Right lung (tissue), 2 donors: ENCODE measurements at regions not wholly inside any gene's neighbourhood (a gene's known extent, or its start where the extent isn't known, plus 50 kb on each side); places are given as distances from the start of the nearest gene placed in this dataset.
"Not testable (repeated sequence)": the region's sequence is repeated elsewhere in the genome, so short reads cannot be mapped to it uniquely, and the experiment has no call there.

Experiments
- DNase-seq, 2 donors: peaks; one replicate each; pipeline ENCODE4 v3.0.0-alpha.2; 2013

- DNase-seq = no peak
These were observed 983.0 kb upstream of the SLC39A10 start for GRCh38 chr2:194674043-194674442.

- DNase-seq = no peak
These were observed 984.0 kb upstream of the SLC39A10 start for GRCh38 chr2:194672994-194673393.

DNA sequence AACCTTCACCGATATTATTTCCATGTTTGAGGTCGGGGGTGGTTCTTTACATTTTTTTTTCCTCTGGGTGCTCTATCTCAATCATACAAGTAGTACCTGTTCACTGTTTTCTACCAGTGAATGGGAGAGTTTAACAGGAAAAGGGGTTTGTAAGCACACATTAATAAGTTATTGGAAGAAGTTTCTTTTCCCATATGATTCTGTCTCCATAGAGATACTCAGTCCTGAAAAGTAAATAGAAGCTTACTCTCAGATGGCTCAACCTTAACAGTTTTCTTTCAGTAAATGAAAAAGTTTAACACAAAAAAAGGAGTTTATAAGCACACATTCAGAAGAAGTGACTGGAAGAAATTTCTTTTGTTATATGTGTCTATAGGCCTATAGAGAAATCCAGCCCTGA lies 995.6 kb upstream of the SLC39A10 start:
- DNase-seq = no peak

GRCh38 chr2:194639057-194639456 lies 1018.0 kb upstream of the SLC39A10 start:
- not testable (repeated sequence) for DNase-seq

DNA sequence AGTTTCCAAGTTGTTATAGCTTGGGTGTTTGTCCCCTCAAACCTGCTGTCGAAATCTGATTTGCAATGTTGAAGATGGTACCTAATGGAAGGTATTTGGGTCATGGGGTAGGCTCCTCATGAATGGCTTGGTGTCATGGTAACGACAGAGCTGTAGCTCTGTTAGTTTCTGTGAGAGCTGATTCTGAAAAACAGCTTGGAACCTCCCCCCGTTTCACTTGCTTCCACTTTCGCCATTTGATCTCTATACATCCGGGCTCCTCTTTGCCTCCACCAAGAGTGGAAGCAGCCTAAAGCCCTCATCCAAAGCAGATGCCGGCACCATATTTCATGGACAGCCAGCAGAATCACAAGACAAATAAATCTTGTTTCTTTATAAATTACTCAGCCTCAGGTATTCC lies 1035.1 kb upstream of the SLC39A10 start:
- DNase-seq = no peak

DNA sequence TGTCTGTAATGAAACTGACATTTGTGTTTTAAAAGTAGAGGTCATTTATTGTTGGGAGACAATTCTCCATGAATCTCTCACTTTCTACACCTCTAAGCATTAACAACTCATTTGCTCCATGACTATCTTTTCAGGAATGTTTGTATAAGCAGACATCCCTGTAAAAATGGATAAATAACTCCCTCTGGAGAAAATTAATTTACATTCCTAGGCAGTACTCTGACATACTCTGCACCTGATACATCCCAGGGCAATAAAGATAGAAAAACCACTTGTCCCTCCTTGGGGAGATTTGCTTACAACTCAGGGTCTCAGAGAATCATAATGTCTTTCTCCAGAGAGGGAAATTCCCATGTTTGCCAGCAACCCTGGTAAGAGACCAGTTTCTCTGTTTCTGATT lies 1037.7 kb upstream of the SLC39A10 start:
- no peak for DNase-seq

DNA sequence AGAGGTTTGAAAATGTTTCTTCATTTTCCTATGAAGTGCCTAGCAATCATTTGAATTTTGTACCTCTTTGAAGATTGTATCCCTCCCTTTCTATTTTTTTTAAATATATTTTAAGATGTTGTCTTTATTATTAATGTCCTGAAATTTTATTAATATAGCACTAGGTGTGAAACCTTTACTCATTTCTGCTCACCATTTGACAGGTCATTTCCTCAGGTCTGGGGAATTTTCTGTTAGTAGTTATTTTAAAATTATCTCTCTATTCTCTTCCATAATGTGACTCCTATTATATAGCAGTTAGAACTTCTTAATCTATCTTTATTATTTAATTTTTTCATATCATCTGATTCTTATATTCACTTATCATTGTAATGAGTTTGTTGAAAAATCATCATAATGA lies 1038.6 kb upstream of the SLC39A10 start:
- no peak for DNase-seq

- DNase-seq = no peak
These were observed 1040.7 kb upstream of the SLC39A10 start for GRCh38 chr2:194616334-194616733.

GRCh38 chr2:194610297-194610696 lies 1046.7 kb upstream of the SLC39A10 start:
- DNase-seq = no peak

DNA sequence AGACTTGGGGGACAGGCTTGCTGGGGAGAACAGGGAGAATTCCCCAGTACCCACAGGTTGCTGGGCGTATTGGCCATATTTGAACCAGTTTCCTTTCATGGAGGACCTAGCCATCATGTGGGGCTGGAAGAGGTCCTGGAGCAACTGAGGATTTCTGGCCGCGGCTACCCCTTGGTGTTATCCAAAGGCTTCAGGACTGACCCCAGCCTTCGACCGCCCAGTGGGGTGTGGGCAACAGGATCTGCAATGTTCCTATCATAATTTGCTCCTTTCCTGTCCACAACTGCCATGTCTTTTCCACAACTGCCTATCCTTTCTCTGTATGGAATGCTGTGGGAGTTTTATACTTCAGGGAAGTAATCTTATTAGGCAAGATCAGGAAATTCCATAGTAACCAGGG lies 1053.6 kb upstream of the SLC39A10 start:
- no peak for DNase-seq

DNA sequence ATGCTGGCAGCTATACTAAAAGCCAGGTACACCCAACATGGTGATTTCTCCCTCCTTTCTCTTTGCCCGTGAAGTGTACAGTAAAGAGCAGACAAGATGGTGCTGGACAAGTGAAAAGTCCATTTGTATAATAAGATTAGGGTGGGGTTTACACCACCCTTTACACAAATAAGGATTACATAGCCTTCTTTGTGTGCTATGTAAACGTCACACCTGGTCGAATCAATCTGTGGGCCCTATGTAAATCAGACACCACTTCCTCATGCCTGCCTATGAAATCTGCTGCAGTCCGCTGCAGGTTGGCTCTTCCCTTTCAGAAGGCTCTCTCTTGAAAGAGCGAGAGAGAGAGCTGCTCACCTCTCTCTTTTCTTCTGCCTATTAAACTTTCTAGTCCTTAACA lies 1054.3 kb upstream of the SLC39A10 start:
- DNase-seq = no peak

DNA sequence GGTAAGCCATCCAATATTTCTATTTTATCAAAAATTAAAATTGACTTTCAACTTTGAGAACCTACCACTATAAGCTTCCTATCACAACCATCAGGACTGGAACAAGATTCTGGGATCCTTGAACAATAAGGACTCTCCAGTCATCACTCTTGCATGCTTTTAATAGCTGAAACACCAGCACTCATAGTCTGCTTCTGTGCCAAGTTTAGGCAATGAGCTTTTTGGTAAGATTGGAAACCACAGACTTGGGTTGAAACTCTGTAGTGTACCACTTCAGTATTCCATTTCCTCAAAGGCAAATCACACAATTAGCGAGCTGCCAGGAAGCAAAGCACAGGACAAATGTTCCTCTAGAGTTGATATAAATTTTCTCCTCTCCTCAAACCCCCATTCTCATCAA lies 1065.8 kb upstream of the SLC39A10 start:
- no peak for DNase-seq

DNA sequence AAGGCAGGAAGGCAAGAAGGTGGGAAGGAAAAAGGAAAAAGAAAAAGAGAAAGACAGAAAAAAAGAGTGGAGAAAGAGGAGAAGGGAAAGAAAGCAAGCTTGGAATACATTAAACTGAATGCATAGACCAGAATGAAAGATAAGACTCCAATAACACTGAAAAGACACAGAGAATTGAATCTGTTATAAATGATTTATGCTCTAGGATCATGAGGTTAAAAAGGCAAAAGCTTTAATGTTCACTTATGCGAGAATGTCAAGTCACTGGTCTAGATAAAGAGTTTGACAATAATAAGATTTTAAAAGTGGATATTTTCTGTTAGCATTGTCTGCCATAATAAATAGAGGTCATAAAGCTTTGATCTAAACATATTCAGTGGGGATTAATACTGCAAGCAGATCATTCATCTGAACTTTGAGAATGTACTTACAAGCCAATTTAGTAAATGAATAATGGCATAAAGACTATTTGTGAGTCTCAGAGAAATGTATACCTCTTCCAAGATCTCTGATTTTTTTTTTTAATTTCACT lies 1069.2 kb upstream of the SLC39A10 start:
- DNase-seq = no peak

- DNase-seq = no peak
These were observed 1089.4 kb upstream of the SLC39A10 start for GRCh38 chr2:194567661-194568017.

DNA sequence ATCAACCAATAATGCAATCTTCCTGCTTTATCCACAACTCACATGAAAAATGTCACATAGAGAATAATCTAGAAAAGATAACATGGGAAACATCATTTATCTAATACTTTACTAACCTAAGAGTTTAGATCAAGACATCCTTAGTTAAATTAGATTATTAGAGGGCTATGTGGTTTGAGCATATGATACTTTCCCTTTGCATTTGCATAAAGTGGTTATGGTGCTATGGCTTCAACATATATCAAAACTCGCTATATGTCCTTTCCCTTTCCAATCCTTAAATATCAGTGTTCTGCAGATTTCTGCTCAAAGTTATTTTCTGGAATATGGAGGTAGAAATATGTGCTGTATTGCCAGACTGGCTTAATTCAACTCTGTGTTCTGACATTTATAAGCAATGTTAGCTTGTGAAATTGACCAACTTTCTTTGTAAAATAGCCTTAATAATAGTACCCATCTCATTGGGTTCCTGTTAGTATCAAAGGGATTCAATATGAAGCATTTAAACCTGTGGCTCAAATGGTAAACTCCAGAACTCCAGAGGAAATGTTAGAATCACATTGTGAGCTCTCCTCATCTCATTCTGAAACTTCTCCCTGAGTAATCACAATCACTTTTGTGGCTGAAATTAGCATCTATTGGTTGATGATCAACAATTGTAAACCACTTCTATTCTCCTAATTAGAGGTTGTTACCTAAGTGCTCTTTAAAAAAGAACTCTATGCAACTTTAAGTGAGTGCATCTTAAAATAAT lies 1089.9 kb upstream of the SLC39A10 start:
- no peak for DNase-seq

DNA sequence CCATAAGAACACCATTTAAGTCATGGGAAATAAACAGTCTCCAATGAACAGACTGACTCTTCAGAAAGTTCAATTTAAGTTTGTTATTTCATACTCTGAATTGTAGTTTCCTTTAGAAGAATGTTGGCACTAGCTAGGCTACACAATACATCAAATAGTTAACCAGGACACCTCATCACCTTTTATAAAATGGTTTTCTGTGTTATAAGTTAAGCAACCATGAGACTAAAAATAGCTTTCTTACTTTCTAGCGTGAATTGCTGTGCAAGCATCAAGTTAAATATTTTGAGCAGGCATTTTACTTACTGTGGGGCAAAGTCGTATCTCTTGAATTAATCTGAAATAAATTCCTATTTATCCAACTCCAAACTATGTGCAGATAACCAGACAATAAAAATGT lies 1092.6 kb upstream of the SLC39A10 start:
- DNase-seq = no peak

GRCh38 chr2:194562329-194562728 lies 1094.7 kb upstream of the SLC39A10 start:
- DNase-seq = no peak

DNA sequence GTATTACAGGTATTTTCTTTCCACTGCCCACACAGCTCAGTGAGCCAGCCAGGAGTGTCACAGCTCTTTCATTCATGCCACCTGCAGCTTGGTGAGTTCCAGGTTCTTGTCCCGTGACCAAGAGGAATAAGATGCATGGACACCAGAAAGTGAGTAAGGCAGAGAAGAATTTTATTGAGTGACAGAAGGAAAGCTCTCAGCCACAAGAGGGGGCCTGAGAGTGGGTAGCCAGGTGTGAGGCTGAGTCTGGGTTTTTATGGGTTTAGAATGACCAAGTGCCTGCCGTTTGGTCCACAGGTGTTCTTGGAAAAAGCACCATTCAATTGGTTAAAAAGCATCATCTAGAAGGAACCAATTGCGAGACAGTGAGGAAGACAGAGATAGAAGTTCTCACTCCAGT lies 1097.1 kb upstream of the SLC39A10 start:
- no peak for DNase-seq

GRCh38 chr2:194559523-194559922 lies 1097.5 kb upstream of the SLC39A10 start:
- DNase-seq = no peak

GRCh38 chr2:194557993-194558392 lies 1099.0 kb upstream of the SLC39A10 start:
- DNase-seq = no peak

- no peak for DNase-seq
These were observed 1100.4 kb upstream of the SLC39A10 start for GRCh38 chr2:194556629-194557028.

- DNase-seq = no peak
These were observed 1103.0 kb upstream of the SLC39A10 start for GRCh38 chr2:194553980-194554379.

- DNase-seq = no peak
These were observed 1106.3 kb upstream of the SLC39A10 start for GRCh38 chr2:194550702-194551101.

DNA sequence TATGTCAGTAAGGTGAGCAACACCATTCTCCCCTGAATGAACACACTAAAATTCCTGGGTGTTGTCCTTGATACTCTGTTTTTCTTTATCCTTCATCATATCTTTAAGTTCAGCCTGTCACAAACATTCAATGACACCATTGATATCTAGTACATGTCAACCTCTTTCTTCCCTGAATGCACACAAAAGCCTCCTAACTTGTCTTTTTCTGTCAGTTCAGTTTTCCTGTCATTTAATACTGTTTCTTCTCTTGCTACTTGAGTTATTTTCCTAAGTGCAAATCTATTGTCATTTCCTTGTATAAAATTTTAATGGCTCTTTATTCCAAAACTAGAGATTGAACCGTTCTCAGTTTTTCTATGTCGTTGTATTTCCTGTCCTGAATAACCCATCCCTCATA lies 1107.6 kb upstream of the SLC39A10 start:
- DNase-seq = no peak
